B cell (primary cell): ENCODE measurements at regions not wholly inside any gene's neighbourhood (a gene's known extent, or its start where the extent isn't known, plus 50 kb on each side); places are given as distances from the start of the nearest gene placed in this dataset.

ENCODE experiments used
- ATAC-seq: fragments of 200-7000 bp; cut with Tn5 transposase; one replicate; pipeline ENCODE4 v1.10.0; 2021; ENCODE audit warnings: low read depth, mild to moderate bottlenecking, moderate number of reproducible peaks, moderate library complexity
- CTCF ChIA-PET: fragments of 350-600 bp; sonication (Branson Sonifier 250); formaldehyde crosslinking; loops from one replicate; lab custom pipeline; 2021; ENCODE audit warnings: antibody characterized with exemption, inconsistent platforms; lab: Charles Lee
- POLR2A ChIA-PET: fragments of 350-600 bp; sonication (Branson Sonifier 250); formaldehyde crosslinking; loops from one replicate; lab custom pipeline; 2021; ENCODE audit warnings: antibody characterized with exemption; lab: Charles Lee
- DNase-seq: peaks from one replicate; pipeline ENCODE4 v3.0.0; 2013
- H2AFZ ChIP-seq: 2 replicates; pipeline ENCODE4 v1.6.1; 2012; ENCODE audit warnings: mild to moderate bottlenecking, low read depth, low read length; ENCODE audit not compliant: insufficient read depth, poor library complexity, severe bottlenecking
- H3K27ac ChIP-seq, 2 donors: 1 replicate in 1 of 2; 2 replicates in 1 of 2; pipeline ENCODE4 v1.5.1; 2012 to 2013; ENCODE audit warnings: low read length in 2 of 2, mild to moderate bottlenecking in 2 of 2, moderate library complexity in 1 of 2
- H3K27me3 ChIP-seq, 4 experiments: fragments of 200-600 bp in 1 of 4; sonication (generic) in 1 of 4; replicated peaks in 1 of 4; 1 replicate in 2 of 4; 2 replicates in 2 of 4; pipeline versions ENCODE4 v1.6.1 to v1.7.0; 2013 to 2016; ENCODE audit warnings: low read length in 3 of 4, mild to moderate bottlenecking in 2 of 4, mixed read lengths in 1 of 4, moderate library complexity in 1 of 4; ENCODE audit not compliant: insufficient read depth in 4 of 4, control insufficient read depth in 3 of 4; ENCODE audit errors: control extremely low read depth in 1 of 4
- H3K36me3 ChIP-seq, 2 experiments: replicated peaks in 1 of 2; 1 replicate in 1 of 2; 2 replicates in 1 of 2; pipeline versions ENCODE4 v1.6.1 to v1.7.1; 2013; ENCODE audit warnings: low read length in 1 of 2; ENCODE audit not compliant: insufficient read depth in 2 of 2, control insufficient read depth in 1 of 2; ENCODE audit errors: control extremely low read depth in 1 of 2, extremely low read depth in 1 of 2
- H3K4me1 ChIP-seq, 2 donors: fragments of 200-600 bp in 1 of 2; sonication (generic) in 1 of 2; 1 replicate in 1 of 2; 2 replicates in 1 of 2; pipeline versions ENCODE4 v1.5.1 to v1.6.1; 2013 to 2017; ENCODE audit warnings: low read length in 2 of 2; ENCODE audit not compliant: control insufficient read depth in 2 of 2, insufficient read depth in 2 of 2
- H3K4me2 ChIP-seq: replicated peaks from 2 replicates; pipeline ENCODE3; 2012; ENCODE audit warnings: mild to moderate bottlenecking, low read depth, low read length; ENCODE audit not compliant: poor library complexity, severe bottlenecking
- H3K4me3 ChIP-seq, 5 experiments: fragments of 200-600 bp in 1 of 5; sonication (generic) in 1 of 5; 1 replicate in 3 of 5; 2 replicates in 2 of 5; pipeline versions ENCODE4 v1.5.1 to v1.7.0; 2011 to 2016; ENCODE audit warnings: low read length in 4 of 5, mild to moderate bottlenecking in 4 of 5, low read depth in 2 of 5, control low read depth in 1 of 5, moderate library complexity in 1 of 5; ENCODE audit not compliant: insufficient read depth in 1 of 5; ENCODE audit errors: control extremely low read depth in 1 of 5, extremely low read depth in 1 of 5
- H3K79me2 ChIP-seq: fragments of 200-600 bp; sonication (generic); one replicate; pipeline ENCODE4 v1.6.0; 2016; ENCODE audit warnings: low read length; ENCODE audit not compliant: control insufficient read depth, insufficient read depth
- H3K9ac ChIP-seq: fragments of 200-600 bp; sonication (generic); 2 replicates; pipeline ENCODE4 v1.6.1; 2017; ENCODE audit warnings: mild to moderate bottlenecking, low read length, moderate library complexity
- H3K9me3 ChIP-seq, 3 donors: one replicate each; pipeline versions ENCODE4 v1.6.1 to v1.7.1; 2013; ENCODE audit warnings: low read length in 2 of 3; ENCODE audit not compliant: control insufficient read depth in 2 of 3, insufficient read depth in 1 of 3; ENCODE audit errors: control extremely low read depth in 1 of 3
- H4K20me1 ChIP-seq: 2 replicates; pipeline ENCODE4 v1.6.0; 2012; ENCODE audit warnings: mild to moderate bottlenecking, low read length; ENCODE audit not compliant: insufficient read depth, control insufficient read depth, poor library complexity, severe bottlenecking
- H3K27ac Mint-ChIP-seq: one replicate; pipeline ENCODE4 v1.8.0; 2021; ENCODE audit warnings: mixed read lengths
- H3K27me3 Mint-ChIP-seq: one replicate; pipeline ENCODE4 v1.8.0; 2021; ENCODE audit warnings: mixed read lengths
- H3K4me1 Mint-ChIP-seq: one replicate; pipeline ENCODE4 v1.8.0; 2021; ENCODE audit warnings: mixed read lengths
- H3K4me3 Mint-ChIP-seq: one replicate; pipeline ENCODE4 v1.8.0; 2021; ENCODE audit warnings: mixed read lengths
- H3K9me3 Mint-ChIP-seq: one replicate; pipeline ENCODE4 v1.8.0; 2022; ENCODE audit warnings: mixed read lengths; ENCODE audit not compliant: insufficient read depth
- CTCF ChIP-seq: fragments of 200-600 bp; IDR thresholded peaks from one replicate; pipeline ENCODE4 v1.8.0; 2022; ENCODE audit warnings: antibody characterized with exemption, mild to moderate bottlenecking
- EZH2 ChIP-seq: IDR thresholded peaks from 2 replicates; pipeline ENCODE4 v1.6.1; 2012; ENCODE audit warnings: borderline replicate concordance, low read depth, mild to moderate bottlenecking, moderate library complexity, low read length; ENCODE audit not compliant: insufficient read depth, poor library complexity, severe bottlenecking
- WGBS: methylation state at CpG from one replicate; pipeline ENCODE4 v1.1.5; 2013; ENCODE audit warnings: missing lambda C conversion rate; ENCODE audit not compliant: insufficient coverage; 5-methylcytosine and 5-hydroxymethylcytosine counted together
- intact Hi-C: fragments of 100-400 bp; cut with micrococcal nuclease; formaldehyde crosslinking; loops from one replicate; pipeline ENCODE4 v1.10.0; 2022

GRCh38 chr6:119728935-119729334 is 379.4 kb upstream of the MAN1A1 start:
- no CpG with 5 or more reads among the region's 3 CpGs for WGBS
- CTCF ChIA-PET = no interaction called here

GRCh38 chr6:119728220-119728750 is 378.7 kb upstream of the MAN1A1 start:
- CTCF ChIA-PET = no interaction called here
- H3K9ac ChIP-seq = no peak overlapping the region
- no peak overlapping the region for H3K27ac ChIP-seq
- H3K4me1 ChIP-seq = no peaks in the 10 kb centered on the region
- intact Hi-C loops = no loop called here
- H3K4me2 ChIP-seq = no peak overlapping the region
- H3K27me3 Mint-ChIP-seq = peaks cover under 1% of the 10 kb centered on the region
- H3K79me2 ChIP-seq = no peaks in the 10 kb centered on the region
- peaks cover 2% of the 10 kb centered on the region for H3K4me1 Mint-ChIP-seq
- no peak for TF ChIP-seq EZH2
- no peak for TF ChIP-seq CTCF
- H3K4me3 ChIP-seq = no peak overlapping the region
- no peaks in the 10 kb centered on the region for H3K9me3 ChIP-seq
- DNase-seq (no peak), ATAC-seq (no peak)
- no peaks in the 10 kb centered on the region for H3K27me3 ChIP-seq
- no peaks in the 10 kb centered on the region for H3K9me3 Mint-ChIP-seq
- WGBS = 60% methylated on average over 7 of the region's 7 CpGs
- no peak overlapping the region for H3K27ac Mint-ChIP-seq
- POLR2A ChIA-PET = no interaction called here
- no peak overlapping the region for H2AFZ ChIP-seq
- H3K36me3 ChIP-seq = no peaks in the 10 kb centered on the region
- H3K4me3 Mint-ChIP-seq = no peak overlapping the region
- H4K20me1 ChIP-seq = no peaks in the 10 kb centered on the region

More at GRCh38 chr6:119728935-119729334, 379.4 kb upstream of the MAN1A1 start:
- H2AFZ ChIP-seq = no peak overlapping the region
- no peak overlapping the region for H3K4me3 ChIP-seq
- Mint-ChIP-seq H3K4me1 (peaks cover 2% of the 10 kb centered on the region), H3K4me3 (no peak overlapping the region), H3K27me3 (peaks cover 6% of the 10 kb centered on the region), H3K27ac (no peak overlapping the region), H3K9me3 (no peaks in the 10 kb centered on the region)
- H3K4me2 ChIP-seq = no peak overlapping the region
- no peaks in the 10 kb centered on the region for H3K4me1 ChIP-seq
- no peak for DNase-seq
- POLR2A ChIA-PET = no interaction called here
- no peak overlapping the region for H3K9ac ChIP-seq
- no peaks in the 10 kb centered on the region for H3K9me3 ChIP-seq
- intact Hi-C loops = no loop called here
- ATAC-seq = no peak
- no peaks in the 10 kb centered on the region for H3K27me3 ChIP-seq
- no peaks in the 10 kb centered on the region for H4K20me1 ChIP-seq
- no peaks in the 10 kb centered on the region for H3K36me3 ChIP-seq
- no peaks in the 10 kb centered on the region for H3K79me2 ChIP-seq
- TF ChIP-seq CTCF = no peak
- TF ChIP-seq EZH2 = no peak
- H3K27ac ChIP-seq = no peak overlapping the region
